ENCODE measurements at regions not wholly inside any gene's neighbourhood (a gene's known extent, or its start where the extent isn't known, plus 50 kb on each side); places are given as distances from the start of the nearest gene placed in this dataset.

- POLR2A ChIA-PET = no interaction called here
- Histone ChIP-seq H3K9me3 (ENCODE audit: control insufficient read depth in 1 of 2, insufficient read depth in 1 of 2, low read depth in 1 of 2, low read length in 2 of 2) (peaks cover 41 to 44% of the 10 kb centered on the region in 2 experiments; a peak in 3 of 4 replicates), H3K4me2 (ENCODE audit: low read length) (no peak overlapping the region), H3K9me2 (ENCODE audit: insufficient read depth) (no peaks in the 10 kb centered on the region), H3K4me1 (ENCODE audit: control insufficient read depth in 1 of 2, insufficient read depth in 2 of 2, low read length in 2 of 2) (no peaks in the 10 kb centered on the region), H3K9ac (ENCODE audit: low read length) (no peak overlapping the region), H3K79me2 (ENCODE audit: insufficient read depth, low read length) (no peaks in the 10 kb centered on the region), H2AFZ (ENCODE audit: low read depth, low read length, poor library complexity, severe bottlenecking) (no peak overlapping the region), H3K27ac (ENCODE audit: low read depth, low read length) (no peak overlapping the region), H4K20me1 (ENCODE audit: insufficient read depth) (no peaks in the 10 kb centered on the region), H3K27me3 (ENCODE audit: insufficient read depth, low read length) (no peaks in the 10 kb centered on the region), H3K36me3 (ENCODE audit: control insufficient read depth in 1 of 2, insufficient read depth in 2 of 2, low read length in 2 of 2) (no peaks in the 10 kb centered on the region), H3K4me3 (replicated peaks in 1 of 2; ENCODE audit: low read depth in 1 of 2, low read length in 2 of 2) (no peak overlapping the region)
- intact Hi-C loops (cut with micrococcal nuclease) = no loop called here
- CTCF ChIA-PET = no interaction called here
- ATAC-seq = no peak
- TF ChIP-seq SIN3A (IDR thresholded peaks at IDR 0.05; ENCODE audit: low read depth) (no peak), ZFX (IDR thresholded peaks at IDR 0.05) (no peak), SRF (IDR thresholded peaks at IDR 0.05; ENCODE audit: low read depth) (no peak)
- BruUV-seq (replicated peaks) = no TSS peak
- DNase-seq (ENCODE audit: low read depth, low spot score) = no peak
- RAD21 ChIA-PET (ENCODE audit: low non-redundant PET in 1 of 2, low total read pairs in 2 of 2, uncharacterized antibody in 2 of 2, unreplicated experiment in 2 of 2) = no interaction called here
Measured at GRCh38 chr10:108388706-108389105, 1224.2 kb upstream of the SORCS1 start.

- no peak overlapping the region for H2AFZ ChIP-seq (ENCODE audit: low read depth, low read length, poor library complexity, severe bottlenecking)
- no peak overlapping the region for H3K9ac ChIP-seq (ENCODE audit: low read length)
- H3K27ac ChIP-seq (ENCODE audit: low read depth, low read length) = no peak overlapping the region
- H3K79me2 ChIP-seq (ENCODE audit: insufficient read depth, low read length) = no peaks in the 10 kb centered on the region
- intact Hi-C loops (cut with micrococcal nuclease) = no loop called here
- ChIA-PET CTCF (no interaction called here), RAD21 (ENCODE audit: low non-redundant PET in 1 of 2, low total read pairs in 2 of 2, uncharacterized antibody in 2 of 2, unreplicated experiment in 2 of 2) (no interaction called here), POLR2A (no interaction called here)
- no peaks in the 10 kb centered on the region for H3K9me2 ChIP-seq (ENCODE audit: insufficient read depth)
- no peak overlapping the region for H3K4me3 ChIP-seq (replicated peaks in 1 of 2; ENCODE audit: low read depth in 1 of 2, low read length in 2 of 2)
- no peaks in the 10 kb centered on the region for H3K36me3 ChIP-seq (ENCODE audit: control insufficient read depth in 1 of 2, insufficient read depth in 2 of 2, low read length in 2 of 2)
- H3K4me1 ChIP-seq (ENCODE audit: control insufficient read depth in 1 of 2, insufficient read depth in 2 of 2, low read length in 2 of 2) = no peaks in the 10 kb centered on the region
- no peaks in the 10 kb centered on the region for H3K27me3 ChIP-seq (ENCODE audit: insufficient read depth, low read length)
- H3K9me3 ChIP-seq (ENCODE audit: control insufficient read depth in 1 of 2, insufficient read depth in 1 of 2, low read depth in 1 of 2, low read length in 2 of 2) = peaks cover 35 to 37% of the 10 kb centered on the region in 2 experiments; a peak in 3 of 4 replicates
- ATAC-seq (no peak), DNase-seq (ENCODE audit: low read depth, low spot score) (no peak)
- H4K20me1 ChIP-seq (ENCODE audit: insufficient read depth) = no peaks in the 10 kb centered on the region
- H3K4me2 ChIP-seq (ENCODE audit: low read length) = no peak overlapping the region
- BruUV-seq (replicated peaks) = no TSS peak
- TF ChIP-seq CEBPB (IDR thresholded peaks at IDR 0.05; ENCODE audit: low read depth) (no peak), ZBTB33 (IDR thresholded peaks at IDR 0.05; ENCODE audit: extremely low read depth, insufficient replicate concordance, low read length) (no peak), CBX3 (IDR thresholded peaks at IDR 0.05; ENCODE audit: low read depth) (no peak), CTCF (IDR thresholded peaks at IDR 0.05 in 2 of 3, conservative IDR thresholded peaks at IDR 0.05 in 1 of 3; ENCODE audit: borderline replicate concordance in 1 of 3, insufficient read depth in 1 of 3, low read depth in 2 of 3, low read length in 2 of 3) (no peak), EZH2 (IDR thresholded peaks at IDR 0.05) (no peak), ATF3 (IDR thresholded peaks at IDR 0.05) (no peak), ELF1 (IDR thresholded peaks at IDR 0.05; ENCODE audit: borderline replicate concordance, low read depth) (no peak), POLR2AphosphoS5 (IDR thresholded peaks at IDR 0.05; ENCODE audit: low read depth, low read length) (no peak), SIN3A (IDR thresholded peaks at IDR 0.05; ENCODE audit: low read depth) (no peak), POLR2A (IDR thresholded peaks at IDR 0.05; ENCODE audit: borderline replicate concordance, extremely low read depth, insufficient read depth, insufficient read length) (no peak), EZH2phosphoT487 (IDR thresholded peaks at IDR 0.05; ENCODE audit: borderline replicate concordance) (no peak), REST (IDR thresholded peaks at IDR 0.05; ENCODE audit: low read depth) (no peak)
Measured at GRCh38 chr10:108385963-108386362, 1221.5 kb upstream of the SORCS1 start.

All from HCT116 (cell line).